AG09309 (cell line): ENCODE measurements at regions not wholly inside any gene's neighbourhood (a gene's known extent, or its start where the extent isn't known, plus 50 kb on each side); places are given as distances from the start of the nearest gene placed in this dataset.

Experiments used
- DNase-seq: peaks from one replicate; pipeline ENCODE4 v3.0.0-alpha.2; 2010; ENCODE audit warnings: low read depth
- H3K4me3 ChIP-seq: 2 replicates; pipeline ENCODE4 v1.5.1; 2011; ENCODE audit warnings: mild to moderate bottlenecking, low read depth, low read length, moderate library complexity; ENCODE audit not compliant: control insufficient read depth
- TF ChIP-seq, protein P1 (sequence below): IDR thresholded peaks from 2 replicates; pipeline ENCODE4 v1.5.1; 2011; ENCODE audit warnings: mild to moderate bottlenecking, low read depth, low read length, inconsistent platforms; ENCODE audit not compliant: insufficient read depth, control insufficient read depth; ENCODE audit errors: missing control alignments

- DNase-seq: no peak
- no peak overlapping the region for H3K4me3 ChIP-seq
- TF ChIP-seq, protein P1, sequence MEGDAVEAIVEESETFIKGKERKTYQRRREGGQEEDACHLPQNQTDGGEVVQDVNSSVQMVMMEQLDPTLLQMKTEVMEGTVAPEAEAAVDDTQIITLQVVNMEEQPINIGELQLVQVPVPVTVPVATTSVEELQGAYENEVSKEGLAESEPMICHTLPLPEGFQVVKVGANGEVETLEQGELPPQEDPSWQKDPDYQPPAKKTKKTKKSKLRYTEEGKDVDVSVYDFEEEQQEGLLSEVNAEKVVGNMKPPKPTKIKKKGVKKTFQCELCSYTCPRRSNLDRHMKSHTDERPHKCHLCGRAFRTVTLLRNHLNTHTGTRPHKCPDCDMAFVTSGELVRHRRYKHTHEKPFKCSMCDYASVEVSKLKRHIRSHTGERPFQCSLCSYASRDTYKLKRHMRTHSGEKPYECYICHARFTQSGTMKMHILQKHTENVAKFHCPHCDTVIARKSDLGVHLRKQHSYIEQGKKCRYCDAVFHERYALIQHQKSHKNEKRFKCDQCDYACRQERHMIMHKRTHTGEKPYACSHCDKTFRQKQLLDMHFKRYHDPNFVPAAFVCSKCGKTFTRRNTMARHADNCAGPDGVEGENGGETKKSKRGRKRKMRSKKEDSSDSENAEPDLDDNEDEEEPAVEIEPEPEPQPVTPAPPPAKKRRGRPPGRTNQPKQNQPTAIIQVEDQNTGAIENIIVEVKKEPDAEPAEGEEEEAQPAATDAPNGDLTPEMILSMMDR: no peak
Measured at GRCh38 chr10:83931669-83932068, 207.6 kb upstream of the GHITM start.

DNA sequence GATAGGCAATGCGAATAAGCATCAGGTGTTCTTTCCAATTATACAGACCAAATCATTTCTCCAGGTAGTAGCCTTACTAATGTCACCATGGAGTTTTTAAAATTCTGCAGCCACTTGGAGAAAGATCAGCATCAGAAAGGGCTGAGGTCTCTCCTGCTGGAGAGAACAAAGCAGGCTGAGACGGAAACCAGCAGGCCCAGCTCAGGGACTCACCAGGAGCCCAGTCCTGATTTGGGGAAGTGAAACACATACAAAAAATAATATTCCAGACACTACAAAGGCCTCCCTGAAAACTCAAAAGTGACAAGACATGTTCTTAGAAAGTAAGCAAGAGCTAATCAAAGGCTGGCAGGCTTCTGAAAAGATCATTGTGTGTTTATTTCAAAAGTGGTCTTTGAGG is 207.1 kb upstream of the GHITM start:
- no peak overlapping the region for H3K4me3 ChIP-seq
- DNase-seq: no peak
- TF ChIP-seq, protein P1: no peak

- TF ChIP-seq, protein P1: no peak
- DNase-seq: no peak
Measured at GRCh38 chr10:83934062-83934461, 205.2 kb upstream of the GHITM start.

DNA sequence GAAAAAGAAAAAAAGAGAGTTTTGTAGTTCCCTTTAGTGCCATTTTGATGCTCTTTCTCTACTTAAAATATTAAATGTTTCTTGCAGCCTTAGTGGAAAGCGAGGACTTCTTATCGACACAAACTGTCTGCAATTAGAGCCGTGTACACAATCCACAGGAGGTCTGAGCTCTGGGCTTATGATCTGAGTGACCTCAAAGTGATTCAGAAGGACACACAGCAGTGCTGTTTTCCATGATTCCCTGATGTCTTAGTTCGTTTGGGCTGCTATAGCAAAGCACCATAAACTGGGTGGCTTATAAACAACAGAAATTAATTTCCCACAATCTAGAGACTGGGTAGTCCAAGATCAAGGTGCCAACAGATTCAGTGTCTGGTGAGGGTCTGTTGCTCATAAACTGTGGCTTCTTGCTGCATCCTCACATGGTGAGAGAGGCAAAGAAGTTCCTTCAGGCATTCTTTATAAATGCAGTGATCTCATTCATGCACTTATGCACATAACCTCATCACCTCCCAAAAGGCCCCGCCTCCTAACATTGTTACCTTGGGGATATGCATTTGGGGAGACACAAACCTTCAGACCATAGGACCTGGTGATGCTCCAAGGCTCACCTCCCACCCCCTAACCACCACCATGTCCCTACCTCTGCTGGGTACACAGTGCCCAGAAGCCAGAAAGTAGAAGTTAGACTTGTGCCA is 204.5 kb upstream of the GHITM start:
- H3K4me3 ChIP-seq: no peak overlapping the region
- no peak for DNase-seq
- TF ChIP-seq, protein P1: no peak

More at GRCh38 chr10:83934062-83934461, 205.2 kb upstream of the GHITM start:
- no peak overlapping the region for H3K4me3 ChIP-seq

- H3K4me3 ChIP-seq: no peak overlapping the region
- TF ChIP-seq, protein P1: no peak
- DNase-seq: no peak
Measured at GRCh38 chr10:83935339-83935736, 204.0 kb upstream of the GHITM start.

- TF ChIP-seq, protein P1: no peak
- no peak overlapping the region for H3K4me3 ChIP-seq
- DNase-seq: no peak
Measured at GRCh38 chr10:83935911-83936310, 203.4 kb upstream of the GHITM start.

DNA sequence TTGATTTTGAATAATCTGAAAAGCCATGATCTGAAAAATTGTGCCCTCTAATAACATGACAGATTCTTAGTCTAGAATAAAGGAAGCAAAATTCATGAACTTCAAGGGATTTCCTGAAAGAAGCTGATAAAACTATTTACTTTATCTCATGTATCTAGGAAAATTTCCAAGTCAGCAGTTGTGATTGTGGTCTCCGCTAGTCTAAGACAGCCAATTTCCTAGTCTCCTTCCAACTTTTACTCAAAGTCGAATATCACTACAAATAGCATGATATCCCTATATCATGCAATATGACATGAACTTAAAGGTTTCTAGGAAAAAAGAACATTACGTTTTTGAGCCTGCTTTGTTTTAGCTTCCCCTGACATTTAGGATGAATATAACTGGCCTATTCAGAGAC is 202.1 kb upstream of the GHITM start:
- TF ChIP-seq, protein P1: no peak

More for the DNA sequence above, 202.1 kb upstream of the GHITM start:
- no peak for DNase-seq
- no peak overlapping the region for H3K4me3 ChIP-seq
